Tibial nerve (tissue), 4 donors: ENCODE measurements at regions not wholly inside any gene's neighbourhood (a gene's known extent, or its start where the extent isn't known, plus 50 kb on each side); places are given as distances from the start of the nearest gene placed in this dataset.
A peak's percentile ranks its signal among the peaks of the same experiment; 100 is the strongest.
"Not testable (repeated sequence)": the region's sequence is repeated elsewhere in the genome, so short reads cannot be mapped to it uniquely, and the experiment has no call there.

Experiments used
- DNase-seq, 2 donors: peaks; one replicate each; pipeline ENCODE4 v3.0.0-alpha.2; 2019; ENCODE audit warnings: low spot score in 2 of 2
- H3K27ac ChIP-seq, 4 donors: fragments of 200-600 bp; sonication (generic) in 3 of 4; one replicate each; pipeline ENCODE4 v1.5.1; 2017 to 2019; ENCODE audit warnings: mild to moderate bottlenecking in 1 of 4
- H3K27me3 ChIP-seq, 2 donors: fragments of 200-600 bp; sonication (generic) in 1 of 2; one replicate each; pipeline versions ENCODE4 v1.5.1 to v1.6.0; 2017 to 2019
- H3K36me3 ChIP-seq, 3 donors: fragments of 200-600 bp; sonication (generic); one replicate each; pipeline ENCODE4 v1.5.1; 2018 to 2019
- H3K4me1 ChIP-seq, 4 donors: fragments of 200-600 bp; sonication (generic) in 3 of 4; one replicate each; pipeline ENCODE4 v1.5.1; 2017 to 2019
- H3K4me3 ChIP-seq, 4 donors: fragments of 200-600 bp; sonication (generic) in 3 of 4; one replicate each; pipeline ENCODE4 v1.5.1; 2017 to 2019; ENCODE audit warnings: mild to moderate bottlenecking in 1 of 4, moderate library complexity in 1 of 4
- H3K9me3 ChIP-seq, 4 donors: fragments of 200-600 bp; sonication (generic) in 3 of 4; one replicate each; pipeline ENCODE4 v1.5.1; 2017 to 2019
- whole genome bisulfite sequencing, 2 donors: methylation state at CpG; one replicate each; pipeline ENCODE4 v1.1.5; 2018; 5-methylcytosine and 5-hydroxymethylcytosine counted together
- TF ChIP-seq, protein P1 (sequence below), 5 experiments: fragments of 200-600 bp in 3 of 5; fragments of 450-650 bp in 2 of 5; sonication (generic) in 3 of 5; IDR thresholded peaks; one replicate each; pipeline ENCODE4 v1.5.1; 2016 to 2019; ENCODE audit warnings: antibody characterized with exemption in 5 of 5, mild to moderate bottlenecking in 3 of 5, moderate library complexity in 2 of 5

DNA sequence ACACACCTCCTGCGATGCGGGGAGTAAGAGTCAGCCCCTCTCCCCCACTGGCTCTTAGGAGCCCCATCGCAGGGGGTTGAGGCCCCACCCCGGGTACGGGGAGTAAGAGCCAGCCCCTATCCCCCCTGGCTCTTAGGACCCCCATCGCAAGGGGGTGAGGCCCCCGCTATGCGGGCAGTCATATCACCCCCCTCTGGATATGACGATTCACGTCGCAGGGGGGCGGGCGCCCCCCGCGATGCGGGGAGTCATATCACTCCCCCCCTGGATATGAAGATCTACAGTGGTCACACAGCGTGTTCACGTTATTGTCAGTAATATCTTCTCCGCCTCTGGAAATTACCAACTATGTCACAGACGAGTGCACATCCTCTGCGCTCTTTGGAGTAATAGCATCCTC, 61.1 kb downstream of the DEFB131A start:
- not testable (repeated sequence) for H3K27me3 ChIP-seq, H3K36me3 ChIP-seq, H3K4me3 ChIP-seq, H3K4me1 ChIP-seq, H3K9me3 ChIP-seq, DNase-seq, H3K27ac ChIP-seq
- 91 to 99% methylated on average over 12 to 20 of the region's 21 CpGs for WGBS, 2 donors

DNA sequence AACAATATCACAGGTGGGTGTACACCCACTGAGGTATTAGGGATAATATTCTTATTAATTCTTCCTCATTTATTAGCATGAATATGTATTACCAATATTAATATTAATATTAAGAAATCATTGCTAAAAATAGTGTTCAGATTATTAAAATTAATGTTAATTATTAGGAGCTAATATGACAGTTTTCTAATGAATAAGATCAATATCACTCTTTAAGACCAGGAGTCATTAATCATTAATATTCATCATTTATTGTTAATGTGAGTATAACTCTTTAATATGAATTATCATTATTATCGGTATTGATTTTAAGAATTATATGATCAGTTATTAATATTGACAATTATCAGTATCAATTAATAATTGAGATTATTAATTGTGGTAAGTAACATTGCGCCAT, 62.5 kb downstream of the DEFB131A start:
- not testable (repeated sequence) for H3K9me3 ChIP-seq, DNase-seq, H3K27ac ChIP-seq, H3K4me1 ChIP-seq, H3K27me3 ChIP-seq, H3K4me3 ChIP-seq, H3K36me3 ChIP-seq
- 90 to 91% methylated on average over 2 of the region's 2 CpGs for WGBS, 2 donors

DNA sequence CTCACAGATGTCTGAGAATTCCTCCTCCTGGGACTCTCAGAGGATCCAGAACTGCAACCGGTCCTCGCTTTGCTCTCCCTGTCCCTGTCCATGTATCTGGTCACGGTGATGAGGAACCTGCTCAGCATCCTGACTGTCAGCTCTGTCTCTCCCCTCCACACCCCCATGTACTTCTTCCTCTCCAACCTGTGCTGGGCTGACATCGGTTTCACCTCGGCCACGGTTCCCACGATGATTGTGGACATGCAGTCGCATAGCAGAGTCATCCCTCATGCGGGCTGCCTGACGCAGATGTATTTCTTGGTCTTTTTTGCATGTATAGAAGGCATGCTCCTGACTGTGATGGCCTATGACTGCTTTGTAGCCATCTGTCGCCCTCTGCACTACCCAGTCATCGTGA, 68.7 kb downstream of the DEFB131A start:
- not testable (repeated sequence) for H3K9me3 ChIP-seq, H3K27me3 ChIP-seq, H3K4me3 ChIP-seq, DNase-seq, H3K36me3 ChIP-seq, H3K4me1 ChIP-seq, H3K27ac ChIP-seq
- 83 to 88% methylated on average over 12 of the region's 12 CpGs for WGBS, 2 donors

DNA sequence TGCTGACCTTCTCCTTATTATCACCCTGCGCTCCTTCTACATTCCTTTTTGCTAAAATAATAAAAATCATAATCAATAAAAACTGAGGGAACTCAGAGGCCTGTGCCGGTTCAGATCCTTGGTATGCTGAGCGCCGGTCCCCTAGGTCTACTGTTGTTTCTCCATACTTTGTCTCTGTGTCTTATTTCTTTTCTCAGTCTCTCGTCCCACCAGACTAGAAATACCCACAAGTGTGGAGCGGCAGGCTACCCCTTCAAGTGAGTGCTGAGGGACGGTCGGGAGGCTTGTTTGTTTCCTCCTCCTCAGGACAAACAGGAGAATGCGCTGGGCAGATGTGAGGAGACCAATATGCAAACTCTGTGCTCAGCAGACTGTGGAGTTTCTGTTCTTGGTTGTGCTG, 75.4 kb downstream of the DEFB131A start:
- H3K4me1 ChIP-seq, H3K27ac ChIP-seq, H3K27me3 ChIP-seq, DNase-seq, H3K4me3 ChIP-seq, H3K36me3 ChIP-seq, H3K9me3 ChIP-seq: not testable (repeated sequence)
- WGBS, 2 donors: 72 to 82% methylated on average over 8 to 9 of the region's 9 CpGs

DNA sequence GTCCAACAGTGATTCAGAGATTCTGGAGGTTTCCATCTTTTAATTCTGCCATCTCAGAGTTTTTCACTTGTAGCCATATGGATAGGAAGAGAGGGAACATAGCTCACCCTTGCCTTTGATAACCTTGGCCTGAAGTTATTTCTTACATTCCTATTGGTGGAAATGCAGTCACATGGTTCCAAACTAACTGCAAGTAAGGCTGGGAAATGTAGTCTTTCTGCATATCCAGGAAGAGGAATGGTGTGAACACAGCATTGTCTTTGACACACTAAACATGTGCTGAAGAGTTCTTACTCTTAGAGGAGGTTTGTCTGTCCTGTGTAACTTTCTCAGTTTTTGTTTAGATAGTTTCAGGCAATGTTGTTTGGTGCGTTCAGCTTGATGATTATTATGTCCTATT, 78.7 kb downstream of the DEFB131A start:
- H3K36me3 ChIP-seq, DNase-seq, H3K9me3 ChIP-seq, H3K4me1 ChIP-seq, H3K27ac ChIP-seq, H3K27me3 ChIP-seq, H3K4me3 ChIP-seq: not testable (repeated sequence)
- 88 to 92% methylated on average over 1 of the region's 1 CpG for WGBS, 2 donors

DNA sequence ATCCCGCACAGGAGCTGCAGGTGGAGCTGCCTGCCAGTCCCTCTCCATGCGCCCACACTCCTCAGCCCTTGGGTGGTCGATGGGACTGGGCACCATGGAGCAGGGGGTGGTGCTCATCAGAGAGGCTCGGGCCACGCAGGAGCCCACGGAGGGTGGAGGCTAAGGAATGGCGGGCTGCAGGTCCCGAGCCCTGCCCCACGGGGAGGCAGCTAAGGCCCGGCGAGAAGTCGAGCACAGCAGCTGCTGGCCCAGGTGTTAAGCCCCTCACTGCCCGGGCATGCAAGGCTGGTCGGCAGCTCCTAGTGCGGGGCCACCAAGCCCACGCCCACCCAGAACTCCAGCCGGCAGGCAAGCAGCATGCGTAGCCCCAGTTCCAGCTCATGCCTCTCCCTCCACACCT, 80.2 kb downstream of the DEFB131A start:
- not testable (repeated sequence) for H3K4me1 ChIP-seq, H3K4me3 ChIP-seq, DNase-seq, H3K9me3 ChIP-seq, H3K27ac ChIP-seq, H3K36me3 ChIP-seq, H3K27me3 ChIP-seq
- WGBS, 2 donors: 86 to 92% methylated on average over 14 to 17 of the region's 18 CpGs

DNA sequence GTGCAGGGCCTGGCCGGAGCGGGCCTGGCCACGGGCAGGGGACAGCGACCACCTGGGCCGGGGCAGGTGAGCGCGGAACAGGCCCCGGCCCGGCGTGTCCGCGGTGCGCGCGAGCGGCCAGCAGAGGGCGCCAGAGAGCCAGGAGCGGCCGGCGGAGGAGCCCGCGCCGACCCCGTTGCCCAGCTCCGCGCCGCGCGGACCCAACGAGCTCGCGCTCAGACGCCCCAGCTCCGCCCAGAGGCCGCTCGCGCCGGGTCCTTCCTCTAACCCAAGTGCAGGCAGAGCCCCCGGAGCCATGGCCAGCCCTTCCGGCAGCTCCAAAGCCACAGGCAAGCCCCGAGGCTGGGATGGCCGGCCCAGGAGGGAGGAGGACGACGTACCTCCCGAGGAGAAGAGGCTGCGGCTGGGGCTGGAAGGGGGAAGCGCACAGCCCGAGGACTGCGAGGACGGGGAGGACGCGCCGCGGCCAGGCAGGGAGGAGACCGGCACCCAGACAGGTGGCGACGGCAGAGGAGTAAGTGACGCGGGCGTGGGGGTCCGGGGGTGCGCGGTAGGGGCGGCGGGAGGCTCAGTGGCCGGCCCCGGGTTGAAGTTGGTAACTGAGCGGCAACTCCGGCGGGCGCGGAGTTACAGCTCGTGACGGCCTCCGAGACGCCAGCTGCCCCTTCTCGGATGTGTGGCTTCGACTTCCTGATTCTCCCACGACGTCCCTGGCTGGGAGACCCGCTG, 88.1 kb downstream of the DEFB131A start:
- H3K9me3 ChIP-seq, H3K27me3 ChIP-seq, H3K36me3 ChIP-seq, H3K4me1 ChIP-seq: not testable (repeated sequence)
- Histone ChIP-seq H3K4me3 (peak overlapping the region; percentile 28 to 59 (median 38)), H3K27ac (peak overlapping the region in 1 of 4 donors; percentile 44)
- 1% methylated on average over 33 of the region's 81 CpGs; no CpG with 5 or more reads in 1 of the 2 donors for WGBS, 2 donors
- TF ChIP-seq, protein P1, sequence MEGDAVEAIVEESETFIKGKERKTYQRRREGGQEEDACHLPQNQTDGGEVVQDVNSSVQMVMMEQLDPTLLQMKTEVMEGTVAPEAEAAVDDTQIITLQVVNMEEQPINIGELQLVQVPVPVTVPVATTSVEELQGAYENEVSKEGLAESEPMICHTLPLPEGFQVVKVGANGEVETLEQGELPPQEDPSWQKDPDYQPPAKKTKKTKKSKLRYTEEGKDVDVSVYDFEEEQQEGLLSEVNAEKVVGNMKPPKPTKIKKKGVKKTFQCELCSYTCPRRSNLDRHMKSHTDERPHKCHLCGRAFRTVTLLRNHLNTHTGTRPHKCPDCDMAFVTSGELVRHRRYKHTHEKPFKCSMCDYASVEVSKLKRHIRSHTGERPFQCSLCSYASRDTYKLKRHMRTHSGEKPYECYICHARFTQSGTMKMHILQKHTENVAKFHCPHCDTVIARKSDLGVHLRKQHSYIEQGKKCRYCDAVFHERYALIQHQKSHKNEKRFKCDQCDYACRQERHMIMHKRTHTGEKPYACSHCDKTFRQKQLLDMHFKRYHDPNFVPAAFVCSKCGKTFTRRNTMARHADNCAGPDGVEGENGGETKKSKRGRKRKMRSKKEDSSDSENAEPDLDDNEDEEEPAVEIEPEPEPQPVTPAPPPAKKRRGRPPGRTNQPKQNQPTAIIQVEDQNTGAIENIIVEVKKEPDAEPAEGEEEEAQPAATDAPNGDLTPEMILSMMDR (IDR thresholded peaks at IDR 0.05): peak; percentile 84 to 91 (median 88)
- DNase-seq: peak; percentile 34 to 39

DNA sequence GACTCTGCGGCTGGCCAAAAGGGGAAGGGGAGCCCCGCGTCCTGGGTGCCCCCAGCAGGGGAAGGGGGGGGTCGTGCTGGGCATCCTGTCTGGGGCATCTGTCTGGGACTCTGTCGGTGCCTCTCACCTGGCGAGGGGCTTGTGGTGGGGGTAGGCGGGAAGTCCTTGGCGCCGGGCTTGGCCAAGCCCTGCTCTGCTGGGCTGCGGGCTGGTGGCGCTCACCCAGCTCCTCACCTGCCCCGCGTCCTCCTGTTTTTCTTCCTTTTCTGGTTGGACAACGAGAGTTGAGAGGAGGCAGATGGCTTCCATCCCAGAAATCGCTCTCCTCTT, 88.6 kb downstream of the DEFB131A start:
- WGBS, 2 donors: 19 to 35% methylated on average over 10 to 15 of the region's 15 CpGs
- not testable (repeated sequence) for H3K4me1 ChIP-seq, H3K36me3 ChIP-seq, DNase-seq, H3K27me3 ChIP-seq, H3K9me3 ChIP-seq
- H3K4me3 ChIP-seq: peak overlapping the region; percentile 28 to 59 (median 38)
- peak overlapping the region in 1 of 4 donors; percentile 44 for H3K27ac ChIP-seq

DNA sequence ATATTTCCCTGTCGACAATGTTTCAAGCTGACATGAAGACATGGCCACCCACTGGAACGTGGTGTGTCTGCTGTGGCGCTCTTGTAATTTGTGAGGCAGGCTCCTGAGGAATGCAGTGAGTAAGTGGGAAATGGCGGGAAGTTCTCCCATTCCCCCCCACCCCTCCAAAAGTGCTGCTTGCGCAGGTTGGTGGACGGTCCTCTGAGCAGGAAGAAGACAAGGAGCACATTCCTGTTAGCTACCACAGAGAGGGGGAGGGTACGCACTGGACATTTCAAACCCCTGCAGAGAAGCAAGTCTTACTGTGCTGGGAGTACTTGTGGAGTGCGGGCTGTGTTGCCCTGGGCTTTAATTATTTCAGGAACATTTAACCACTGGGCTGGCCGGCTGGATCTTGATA, 92.9 kb downstream of the DEFB131A start:
- DNase-seq, H3K9me3 ChIP-seq, H3K27ac ChIP-seq, H3K27me3 ChIP-seq, H3K36me3 ChIP-seq, H3K4me3 ChIP-seq, H3K4me1 ChIP-seq: not testable (repeated sequence)
- WGBS, 2 donors: 74% methylated on average over 9 of the region's 9 CpGs

DNA sequence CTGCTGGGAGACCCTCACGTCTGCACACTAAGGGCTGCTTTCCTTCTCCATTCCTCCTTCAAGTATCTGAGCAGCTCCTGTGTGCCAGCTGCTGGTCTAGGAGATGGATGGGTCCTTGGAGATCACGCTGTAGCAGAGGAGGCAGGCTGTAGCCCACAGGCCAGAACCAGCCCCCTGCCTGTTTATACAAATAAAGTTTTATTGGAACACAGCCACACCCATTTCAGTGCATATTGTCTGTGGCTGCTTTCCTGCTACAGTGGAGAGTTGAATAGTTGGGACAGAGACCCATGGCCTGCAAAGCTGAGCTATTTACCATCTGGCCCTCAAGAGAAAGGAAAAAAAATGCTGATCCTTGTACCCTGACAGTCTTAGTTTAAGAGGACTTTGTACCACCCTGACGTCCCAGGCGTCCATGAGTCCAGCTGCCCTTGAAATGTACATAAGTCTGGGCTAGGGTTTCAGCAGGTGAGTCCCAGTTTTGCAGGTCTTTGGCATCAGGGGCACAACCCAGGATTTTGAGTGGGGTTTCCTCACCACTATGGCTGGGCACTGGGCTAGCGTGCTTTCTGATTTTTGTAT, 95.8 kb downstream of the DEFB131A start:
- DNase-seq, H3K4me3 ChIP-seq, H3K4me1 ChIP-seq, H3K27ac ChIP-seq, H3K27me3 ChIP-seq, H3K9me3 ChIP-seq, H3K36me3 ChIP-seq: not testable (repeated sequence)
- 84 to 87% methylated on average over 5 of the region's 5 CpGs for WGBS, 2 donors

DNA sequence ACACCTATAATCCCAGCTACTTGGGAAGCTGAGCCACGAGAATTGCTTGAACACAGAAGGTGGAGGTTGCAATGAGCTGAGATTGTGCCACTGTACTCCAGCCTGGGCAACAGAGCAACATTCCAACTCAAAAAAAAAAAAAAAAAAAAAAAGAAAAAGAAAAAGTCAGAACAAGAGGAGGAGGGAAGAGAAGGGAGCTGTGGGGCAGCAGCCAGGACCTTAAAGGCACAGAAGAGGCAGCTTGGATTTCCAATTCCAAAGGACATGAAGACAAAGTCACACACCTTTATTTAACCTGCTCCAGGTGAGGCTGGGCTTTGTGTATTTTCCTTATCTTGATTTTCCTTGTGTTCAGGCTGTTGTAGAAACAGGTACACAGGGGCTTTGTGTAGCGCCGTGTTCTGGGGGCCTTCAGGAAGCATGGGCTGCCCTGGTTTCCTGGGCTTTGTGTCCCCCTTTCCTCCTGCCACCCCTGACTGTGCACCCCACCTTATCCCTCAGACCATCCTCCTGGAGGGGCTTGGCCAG, 97.2 kb downstream of the DEFB131A start:
- not testable (repeated sequence) for H3K36me3 ChIP-seq, H3K27me3 ChIP-seq, H3K9me3 ChIP-seq, H3K4me1 ChIP-seq, H3K4me3 ChIP-seq, DNase-seq, H3K27ac ChIP-seq
- 72 to 76% methylated on average over 3 of the region's 3 CpGs for WGBS, 2 donors

DNA sequence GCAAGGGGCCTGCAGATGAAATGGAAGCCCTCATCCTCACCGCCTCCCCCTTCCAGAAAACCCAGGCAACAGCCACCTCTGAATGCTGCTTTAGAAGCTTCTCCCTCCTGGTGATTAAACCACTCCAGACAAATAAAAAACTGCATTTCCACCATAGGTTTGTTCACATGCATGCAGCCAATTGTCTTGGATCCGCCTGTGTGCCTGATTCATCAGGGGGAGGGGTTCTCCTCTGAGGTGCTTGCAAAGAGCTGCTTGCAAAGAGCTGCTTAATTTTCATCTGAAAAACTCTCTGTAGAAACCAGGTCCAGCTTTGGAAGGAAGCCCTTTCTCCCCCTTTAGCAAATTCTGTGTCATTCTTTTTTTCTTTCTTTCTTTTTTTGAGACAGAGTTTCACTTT, 100.6 kb downstream of the DEFB131A start:
- not testable (repeated sequence) for H3K27ac ChIP-seq, DNase-seq, H3K36me3 ChIP-seq, H3K4me3 ChIP-seq, H3K9me3 ChIP-seq, H3K27me3 ChIP-seq, H3K4me1 ChIP-seq
- WGBS, 2 donors: 51 to 56% methylated on average over 2 of the region's 2 CpGs

DNA sequence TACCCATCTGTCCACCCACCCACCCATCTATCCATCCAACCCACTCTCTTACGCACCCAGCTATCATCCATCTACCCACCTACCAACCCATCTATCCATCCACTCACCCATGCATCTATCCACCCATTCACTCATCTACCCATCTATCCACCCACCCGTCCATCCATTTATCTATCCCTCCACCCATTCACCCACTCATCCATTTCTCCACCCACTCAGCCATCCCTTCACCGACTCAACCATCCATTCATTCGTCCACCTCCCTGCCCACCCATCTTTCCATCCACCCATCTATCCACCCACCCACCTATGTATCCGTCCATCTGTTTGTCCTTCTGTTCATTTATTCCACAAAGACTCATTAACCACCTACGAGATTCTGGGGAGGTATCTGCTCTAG, 103.3 kb downstream of the DEFB131A start:
- H3K4me3 ChIP-seq, H3K27me3 ChIP-seq, H3K27ac ChIP-seq, H3K9me3 ChIP-seq, H3K4me1 ChIP-seq, DNase-seq, H3K36me3 ChIP-seq: not testable (repeated sequence)
- WGBS, 2 donors: 68 to 69% methylated on average over 6 of the region's 6 CpGs
